H9 (cell line): ENCODE measurements at regions not wholly inside any gene's neighbourhood (a gene's known extent, or its start where the extent isn't known, plus 50 kb on each side); places are given as distances from the start of the nearest gene placed in this dataset.

Source experiments
- DNase-seq: peaks from one replicate; pipeline ENCODE4 v3.0.0-alpha.2; 2017
- H2AFZ ChIP-seq: one replicate; pipeline ENCODE4 v1.6.1; 2013; ENCODE audit warnings: mild to moderate bottlenecking, low read length, control low read depth, moderate library complexity
- H2AK5ac ChIP-seq: 2 replicates; pipeline ENCODE4 v1.6.1; 2013; ENCODE audit warnings: low read length, control low read depth, mixed read lengths; ENCODE audit not compliant: insufficient read length
- H2BK120ac ChIP-seq: one replicate; pipeline ENCODE4 v1.6.1; 2013; ENCODE audit warnings: low read depth, mild to moderate bottlenecking, low read length, control low read depth, inconsistent platforms; ENCODE audit not compliant: poor library complexity, severe bottlenecking
- H2BK12ac ChIP-seq: 2 replicates; pipeline ENCODE4 v1.6.1; 2013; ENCODE audit warnings: low read length, control low read depth, mixed read lengths, low read depth; ENCODE audit not compliant: insufficient read length
- H2BK15ac ChIP-seq: 2 replicates; pipeline ENCODE4 v1.6.1; 2013; ENCODE audit warnings: low read depth, low read length, control low read depth
- H2BK20ac ChIP-seq: one replicate; pipeline ENCODE4 v1.6.1; 2013; ENCODE audit warnings: low read depth, mild to moderate bottlenecking, low read length, control low read depth, inconsistent platforms; ENCODE audit not compliant: poor library complexity, severe bottlenecking
- H2BK5ac ChIP-seq: 2 replicates; pipeline ENCODE4 v1.6.1; 2013; ENCODE audit warnings: low read length, control low read depth, mixed read lengths; ENCODE audit not compliant: insufficient read length
- H3K14ac ChIP-seq: 2 replicates; pipeline ENCODE4 v1.6.1; 2013; ENCODE audit warnings: low read length, control low read depth; ENCODE audit not compliant: insufficient read depth
- H3K18ac ChIP-seq: 2 replicates; pipeline ENCODE4 v1.6.1; 2013; ENCODE audit warnings: low read depth, mild to moderate bottlenecking, mixed read lengths, low read length, control low read depth; ENCODE audit not compliant: insufficient read length
- H3K23ac ChIP-seq: 2 replicates; pipeline ENCODE4 v1.6.1; 2013; ENCODE audit warnings: low read length, control low read depth, mixed read lengths, low read depth; ENCODE audit not compliant: insufficient read length
- H3K23me2 ChIP-seq: 2 replicates; pipeline ENCODE4 v1.6.1; 2013; ENCODE audit warnings: low read depth, mild to moderate bottlenecking, mixed read lengths, low read length, control low read depth; ENCODE audit not compliant: insufficient read length, poor library complexity, severe bottlenecking
- H3K27ac ChIP-seq: 2 replicates; pipeline ENCODE4 v1.5.1; 2013; ENCODE audit warnings: low read length, control low read depth, mixed read lengths, low read depth; ENCODE audit not compliant: insufficient read length
- H3K27me3 ChIP-seq: 2 replicates; pipeline ENCODE4 v1.6.1; 2013; ENCODE audit warnings: low read length, control low read depth, inconsistent platforms; ENCODE audit not compliant: insufficient read depth
- H3K4ac ChIP-seq: 2 replicates; pipeline ENCODE4 v1.6.1; 2013; ENCODE audit warnings: low read depth, mild to moderate bottlenecking, control low read depth, inconsistent platforms, low read length, moderate library complexity
- H3K4me1 ChIP-seq: 2 replicates; pipeline ENCODE4 v1.6.1; 2013; ENCODE audit warnings: low read length, control low read depth, inconsistent platforms; ENCODE audit not compliant: insufficient read depth
- H3K4me2 ChIP-seq: 2 replicates; pipeline ENCODE4 v1.6.1; 2013; ENCODE audit warnings: low read length, control low read depth, mixed read lengths; ENCODE audit not compliant: insufficient read length, insufficient read depth
- H3K56ac ChIP-seq: 2 replicates; pipeline ENCODE4 v1.6.1; 2013; ENCODE audit warnings: low read depth, mild to moderate bottlenecking, mixed read lengths, low read length, control low read depth; ENCODE audit not compliant: insufficient read length
- H3K79me1 ChIP-seq: 2 replicates; pipeline ENCODE4 v1.6.1; 2013; ENCODE audit warnings: low read depth, mild to moderate bottlenecking, moderate library complexity, low read length, control low read depth, inconsistent platforms; ENCODE audit not compliant: insufficient read depth, poor library complexity, severe bottlenecking
- H3K79me2 ChIP-seq: 2 replicates; pipeline ENCODE4 v1.6.1; 2013; ENCODE audit warnings: low read length, control low read depth, inconsistent platforms; ENCODE audit not compliant: insufficient read depth
- H3K9ac ChIP-seq: 2 replicates; pipeline ENCODE4 v1.6.1; 2013; ENCODE audit warnings: low read length, control low read depth, mixed read lengths; ENCODE audit not compliant: insufficient read length; ENCODE audit errors: extremely low read depth
- H3K9me3 ChIP-seq: one replicate; pipeline ENCODE4 v1.6.1; 2013; ENCODE audit warnings: low read depth, low read length, inconsistent platforms; ENCODE audit not compliant: control insufficient read depth
- H3T11ph ChIP-seq: one replicate; pipeline ENCODE4 v1.6.1; 2013; ENCODE audit warnings: mild to moderate bottlenecking, low read length, control low read depth, inconsistent platforms
- H4K20me1 ChIP-seq: one replicate; pipeline ENCODE4 v1.6.1; 2013; ENCODE audit not compliant: control insufficient read depth, insufficient read length, insufficient read depth
- H4K5ac ChIP-seq: 2 replicates; pipeline ENCODE4 v1.6.1; 2013; ENCODE audit warnings: low read depth, mild to moderate bottlenecking, mixed read lengths, low read length, control low read depth; ENCODE audit not compliant: insufficient read length
- H4K8ac ChIP-seq: replicated peaks from 2 replicates; pipeline ENCODE4 v1.6.1; 2013; ENCODE audit warnings: low read length, control low read depth, mixed read lengths, low read depth; ENCODE audit not compliant: insufficient read length
- H4K91ac ChIP-seq: 2 replicates; pipeline ENCODE4 v1.6.1; 2013; ENCODE audit warnings: low read depth, mild to moderate bottlenecking, moderate library complexity, mixed read lengths, low read length, control low read depth; ENCODE audit not compliant: insufficient read length
- H3K27ac Mint-ChIP-seq, 3 experiments: 2 replicates in 2 of 3; 3 replicates in 1 of 3; pipeline ENCODE4 v1.8.0; 2020 to 2021; ENCODE audit warnings: mixed read lengths in 3 of 3, mild to moderate bottlenecking in 1 of 3, moderate library complexity in 1 of 3
- H3K27me3 Mint-ChIP-seq: 2 replicates; pipeline ENCODE4 v1.8.0; 2021; ENCODE audit warnings: low read depth, mild to moderate bottlenecking, moderate library complexity, mixed read lengths
- H3K36me3 Mint-ChIP-seq, 3 experiments: 2 replicates in 2 of 3; 3 replicates in 1 of 3; pipeline ENCODE4 v1.8.0; 2020 to 2021; ENCODE audit warnings: low read depth in 3 of 3, mixed read lengths in 3 of 3; ENCODE audit not compliant: insufficient read depth in 1 of 3
- H3K4me1 Mint-ChIP-seq, 2 experiments: 2 replicates each; pipeline ENCODE4 v1.8.0; 2020; ENCODE audit warnings: mixed read lengths in 2 of 2
- H3K4me3 Mint-ChIP-seq, 2 experiments: 2 replicates in 1 of 2; 3 replicates in 1 of 2; pipeline ENCODE4 v1.8.0; 2020 to 2021; ENCODE audit warnings: mild to moderate bottlenecking in 2 of 2, mixed read lengths in 2 of 2, moderate library complexity in 1 of 2
- H3K9me3 Mint-ChIP-seq, 2 experiments: 2 replicates in 1 of 2; 3 replicates in 1 of 2; pipeline ENCODE4 v1.8.0; 2020; ENCODE audit warnings: mild to moderate bottlenecking in 2 of 2, mixed read lengths in 2 of 2, moderate library complexity in 1 of 2
- CTCF ChIP-seq: fragments of 200-600 bp; sonication (generic); conservative IDR thresholded peaks from 3 replicates; pipeline ENCODE4 v1.8.0; 2021; ENCODE audit warnings: antibody characterized with exemption, mild to moderate bottlenecking

GRCh38 chr2:12577091-12577490 lies 139.6 kb upstream of the TRIB2 start:
- no peak for DNase-seq
- H2BK120ac ChIP-seq, result no peak overlapping the region
- Mint-ChIP-seq H3K36me3 (no peaks in the 10 kb centered on the region), H3K27me3 (no peaks in the 10 kb centered on the region; the same call in 1 of the 2 replicates), H3K4me3 (no peak overlapping the region), H3K4me1 (peaks cover 4 to 13% of the 10 kb centered on the region in 2 experiments; a peak in 2 of 4 replicates), H3K27ac (no peak overlapping the region), H3K9me3 (no peaks in the 10 kb centered on the region; a peak in 1 of 5 replicates)
- no peak overlapping the region for H3K14ac ChIP-seq
- no peak overlapping the region for H2BK12ac ChIP-seq
- H3K23ac ChIP-seq, result no peak overlapping the region
- H3K27ac ChIP-seq, result no peak overlapping the region
- H2BK20ac ChIP-seq, result no peak overlapping the region
- H4K91ac ChIP-seq, result no peak overlapping the region
- H3K79me1 ChIP-seq, result no peaks in the 10 kb centered on the region
- no peak overlapping the region for H2BK15ac ChIP-seq
- no peak overlapping the region for H3T11ph ChIP-seq
- no peak overlapping the region for H2AFZ ChIP-seq
- no peak overlapping the region for H3K18ac ChIP-seq
- no peaks in the 10 kb centered on the region for H3K23me2 ChIP-seq
- H3K9me3 ChIP-seq, result no peaks in the 10 kb centered on the region
- no peaks in the 10 kb centered on the region for H3K4me1 ChIP-seq
- H4K8ac ChIP-seq, result no peak overlapping the region
- no peak overlapping the region for H3K56ac ChIP-seq
- no peak overlapping the region for H2BK5ac ChIP-seq
- no peaks in the 10 kb centered on the region for H3K79me2 ChIP-seq
- no peak overlapping the region for H4K5ac ChIP-seq
- H3K9ac ChIP-seq, result no peak overlapping the region
- no peak overlapping the region for H3K4me2 ChIP-seq
- H3K4ac ChIP-seq, result no peak overlapping the region
- TF ChIP-seq CTCF, result no peak
- H4K20me1 ChIP-seq, result no peaks in the 10 kb centered on the region
- H3K27me3 ChIP-seq, result no peaks in the 10 kb centered on the region
- no peak overlapping the region for H2AK5ac ChIP-seq
